HepG2 (cell line): ENCODE measurements at regions not wholly inside any gene's neighbourhood (a gene's known extent, or its start where the extent isn't known, plus 50 kb on each side); places are given as distances from the start of the nearest gene placed in this dataset.

Source experiments
- ATAC-seq: fragments of 200-7000 bp; cut with Tn5 transposase; 3 replicates; pipeline ENCODE4 v1.9.1; 2020; ENCODE audit warnings: mild to moderate bottlenecking, moderate library complexity
- BruUV-seq: library from RNA; stranded (reverse); fragments of 400-500 nt; replicated peaks from 2 replicates; lab custom pipeline; 2021; lab: Mats Ljungman, UMichigan
- CTCF ChIA-PET: fragments of 300-600 bp; formaldehyde crosslinking; extraction: SDS; loops from one replicate; lab custom pipeline; 2021; ENCODE audit warnings: low total read pairs, inconsistent platforms, low intra/inter-chr PET ratio; lab: Yijun Ruan, JAX
- POLR2A ChIA-PET: fragments of 350-600 bp; sonication (Branson Sonifier 250); formaldehyde crosslinking; loops from one replicate; lab custom pipeline; 2020; ENCODE audit warnings: antibody characterized with exemption, inconsistent platforms; lab: Yijun Ruan, JAX
- DNase-seq: peaks from one replicate; pipeline ENCODE4 v3.0.0-alpha.2; 2015; ENCODE audit warnings: low spot score
- FAIRE-seq: peaks from 3 replicates; lab custom pipeline; 2011; peaks lifted over from hg19 to GRCh38; lab: Jason Lieb, UNC
- H2AFZ ChIP-seq: one replicate; pipeline ENCODE4 v1.6.1; 2011; ENCODE audit warnings: low read length, inconsistent platforms
- H3K27ac ChIP-seq: fragments of 300-600 bp; 3 replicates; pipeline ENCODE4 v1.8.0; 2011; ENCODE audit warnings: mixed run types, mild to moderate bottlenecking, mixed read lengths, low read length, inconsistent platforms; ENCODE audit not compliant: insufficient read depth; ENCODE audit errors: extremely low read length
- H3K27me3 ChIP-seq, 2 experiments: fragments of 200-600 bp in 1 of 2; 2 replicates in 1 of 2; 3 replicates in 1 of 2; pipeline versions ENCODE4 v1.6.0 to v1.8.0; 2011; ENCODE audit warnings: low read length in 2 of 2, mild to moderate bottlenecking in 2 of 2, moderate library complexity in 2 of 2, inconsistent platforms in 1 of 2; ENCODE audit not compliant: insufficient read depth in 2 of 2, control insufficient read depth in 1 of 2
- H3K36me3 ChIP-seq, 2 experiments: fragments of 200-600 bp in 1 of 2; replicated peaks in 1 of 2; 2 replicates in 1 of 2; 3 replicates in 1 of 2; pipeline versions ENCODE4 v1.5.1 to v1.8.0; 2011; ENCODE audit warnings: low read length in 2 of 2, inconsistent platforms in 1 of 2; ENCODE audit not compliant: insufficient read depth in 2 of 2, control insufficient read depth in 1 of 2
- H3K4me1 ChIP-seq: 2 replicates; pipeline ENCODE4 v1.5.1; 2012; ENCODE audit warnings: low read length, inconsistent platforms; ENCODE audit not compliant: insufficient read depth
- H3K4me2 ChIP-seq: 2 replicates; pipeline ENCODE4 v1.6.0; 2011; ENCODE audit warnings: low read depth, low read length, inconsistent platforms
- H3K4me3 ChIP-seq, 3 experiments: fragments of 200-600 bp in 1 of 3; sonication (generic), shearing (Covaris generic) in 1 of 3; replicated peaks in 1 of 3; 2 replicates each; pipeline ENCODE4 v1.5.1; 2011 to 2016; ENCODE audit warnings: low read length in 3 of 3, inconsistent platforms in 2 of 3, low read depth in 2 of 3, mild to moderate bottlenecking in 2 of 3, control low read depth in 1 of 3, mixed read lengths in 1 of 3; ENCODE audit not compliant: insufficient read depth in 1 of 3
- H3K79me2 ChIP-seq: one replicate; pipeline ENCODE4 v1.6.1; 2011; ENCODE audit warnings: low read length, inconsistent platforms; ENCODE audit not compliant: insufficient read depth
- H3K9ac ChIP-seq: 2 replicates; pipeline ENCODE4 v1.6.0; 2011; ENCODE audit warnings: mild to moderate bottlenecking, low read depth, low read length, inconsistent platforms; ENCODE audit not compliant: insufficient read depth
- H3K9me3 ChIP-seq: 2 replicates; pipeline ENCODE4 v1.5.1; 2012; ENCODE audit warnings: mild to moderate bottlenecking, low read length
- H4K20me1 ChIP-seq: 2 replicates; pipeline ENCODE4 v1.6.0; 2011; ENCODE audit warnings: inconsistent platforms, mild to moderate bottlenecking, low read length, moderate library complexity; ENCODE audit not compliant: insufficient read depth
- ATF7 ChIP-seq, 2 experiments: fragments of 450-650 bp in 1 of 2; sonication (generic) in 1 of 2; formaldehyde crosslinking in 1 of 2; IDR thresholded peaks; 2 replicates each; pipeline versions ENCODE4 v1.4.0 to v1.6.1; 2016 to 2020; ENCODE audit warnings: antibody characterized with exemption in 1 of 2, mild to moderate bottlenecking in 1 of 2, missing genetic modification reagents in 1 of 2
- CENPT ChIP-seq: sonication (generic); formaldehyde crosslinking; IDR thresholded peaks from 2 replicates; pipeline ENCODE4 v1.8.0; 2022; ENCODE audit warnings: low read depth, mild to moderate bottlenecking, moderate library complexity, missing genetic modification reagents
- CENPX ChIP-seq: sonication (generic); formaldehyde crosslinking; IDR thresholded peaks from 2 replicates; pipeline ENCODE4 v1.9.0; 2021; ENCODE audit warnings: mild to moderate bottlenecking, missing genetic modification reagents, moderate library complexity
- CHD4 ChIP-seq: fragments of 200-600 bp; sonication (generic); IDR thresholded peaks from 2 replicates; pipeline ENCODE4 v1.7.0; 2017; ENCODE audit warnings: mild to moderate bottlenecking, low read length, borderline replicate concordance
- GFI1 ChIP-seq: sonication (generic); formaldehyde crosslinking; IDR thresholded peaks from 2 replicates; pipeline ENCODE4 v1.5.0; 2020; ENCODE audit warnings: missing genetic modification reagents, mild to moderate bottlenecking, borderline replicate concordance
- HNRNPK ChIP-seq: fragments of 200-400 bp; formaldehyde crosslinking; IDR thresholded peaks from 2 replicates; pipeline ENCODE4 v1.6.1; 2018; ENCODE audit warnings: low read length, low read depth, moderate library complexity, mild to moderate bottlenecking; ENCODE audit not compliant: poor library complexity, severe bottlenecking
- SMAD3 ChIP-seq: sonication (generic); formaldehyde crosslinking; IDR thresholded peaks from 2 replicates; pipeline ENCODE4 v1.4.0; 2020; ENCODE audit warnings: missing genetic modification reagents
- XBP1 ChIP-seq: sonication (generic); formaldehyde crosslinking; IDR thresholded peaks from 2 replicates; pipeline ENCODE4 v1.5.0; 2020; ENCODE audit warnings: missing genetic modification reagents
- ZFP41 ChIP-seq: sonication (generic); formaldehyde crosslinking; IDR thresholded peaks from 2 replicates; pipeline ENCODE4 v1.4.0; 2020; ENCODE audit warnings: mild to moderate bottlenecking, missing genetic modification reagents, borderline replicate concordance
- ZNF256 ChIP-seq: sonication (generic); formaldehyde crosslinking; conservative IDR thresholded peaks from 2 replicates; pipeline ENCODE4 v1.4.0; 2020; ENCODE audit warnings: missing genetic modification reagents
- ZNF501 ChIP-seq: sonication (generic); formaldehyde crosslinking; IDR thresholded peaks from 2 replicates; pipeline ENCODE4 v1.5.1; 2020; ENCODE audit warnings: mild to moderate bottlenecking, moderate library complexity, missing genetic modification reagents
- ZNF569 ChIP-seq: sonication (generic); formaldehyde crosslinking; IDR thresholded peaks from 2 replicates; pipeline ENCODE4 v1.5.0; 2020; ENCODE audit warnings: mild to moderate bottlenecking, missing genetic modification reagents, moderate library complexity, borderline replicate concordance
- ZNF614 ChIP-seq: IDR thresholded peaks from 2 replicates; pipeline ENCODE4 v1.6.1; 2018; ENCODE audit warnings: missing biosample characterization, missing genetic modification reagents, inconsistent platforms, borderline replicate concordance
- ZNF784 ChIP-seq: sonication (generic); formaldehyde crosslinking; IDR thresholded peaks from 2 replicates; pipeline ENCODE4 v1.5.1; 2020; ENCODE audit warnings: missing genetic modification reagents, mild to moderate bottlenecking, borderline replicate concordance
- ZSCAN21 ChIP-seq: sonication (generic); formaldehyde crosslinking; IDR thresholded peaks from 2 replicates; pipeline ENCODE4 v1.8.0; 2022; ENCODE audit warnings: mild to moderate bottlenecking, missing genetic modification reagents, moderate library complexity, borderline replicate concordance
- WGBS: methylation state at CpG from one replicate; pipeline ENCODE4 v1.1.6; 2017; ENCODE audit warnings: low lambda C conversion rate; 5-methylcytosine and 5-hydroxymethylcytosine counted together
- in situ Hi-C: cut with HindIII; loops from 2 replicates; pipeline ENCODE4 v1.10.0; 2017; ENCODE audit warnings: low pct_unique_long_range_greater_than_20kb; ENCODE audit not compliant: extremely low pct_ligation_motif_present
- intact Hi-C: fragments of 100-400 bp; cut with micrococcal nuclease; formaldehyde crosslinking; loops from one replicate; pipeline ENCODE4 v1.10.0; 2022; ENCODE audit not compliant: unreplicated experiment
- TF ChIP-seq, protein P1 (sequence below): sonication (generic); formaldehyde crosslinking; IDR thresholded peaks from 2 replicates; pipeline ENCODE4 v1.4.0; 2020; ENCODE audit warnings: missing genetic modification reagents

DNA sequence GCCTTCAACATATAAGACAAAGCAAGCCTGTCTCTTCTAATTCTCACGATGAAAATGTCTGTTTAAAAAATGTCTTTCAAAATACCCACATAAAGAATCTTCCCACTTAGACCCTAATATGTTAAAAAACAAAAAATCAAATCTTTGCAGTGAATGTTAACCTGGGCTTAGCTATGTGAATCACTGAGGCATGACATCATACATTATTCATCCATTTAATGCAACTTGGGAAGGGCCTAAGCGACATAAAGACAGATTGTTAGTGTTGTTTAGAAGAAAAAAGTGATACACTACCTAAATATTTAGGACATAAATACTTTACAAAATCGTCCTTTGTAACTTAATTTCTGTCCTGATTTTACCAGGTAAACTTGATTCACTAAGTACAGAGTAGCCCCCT is 648.5 kb upstream of the NRP1 start:
- Histone ChIP-seq H3K9me3 (no peaks in the 10 kb centered on the region), H3K4me3 (no peak overlapping the region), H3K4me1 (peaks cover 11% of the 10 kb centered on the region), H3K27ac (no peak overlapping the region), H3K4me2 (no peak overlapping the region), H3K79me2 (no peaks in the 10 kb centered on the region), H3K9ac (no peak overlapping the region), H2AFZ (no peak overlapping the region), H3K36me3 (no peaks in the 10 kb centered on the region), H4K20me1 (no peaks in the 10 kb centered on the region), H3K27me3 (no peaks in the 10 kb centered on the region)
- FAIRE-seq (no peak), ATAC-seq (no peak), DNase-seq (no peak)
- TF ChIP-seq CENPX (CRISPR knock-in tag), result no peak
- TF ChIP-seq ZNF614 (CRISPR knock-in tag), result no peak
- TF ChIP-seq ZFP41, result no peak
- TF ChIP-seq ATF7 (IDR thresholded peaks at IDR 0.05), result peak; percentile 67
- TF ChIP-seq ATF7 (CRISPR knock-in tag; IDR thresholded peaks at IDR 0.05), result no peak
- no peak for TF ChIP-seq CENPT (CRISPR knock-in tag)
- POLR2A ChIA-PET, result no interaction called here
- in situ Hi-C loops, result no loop called here
- intact Hi-C loops, result no loop called here
- CTCF ChIA-PET, result no interaction called here
- WGBS, result 18% methylated on average over 3 of the region's 3 CpGs
- no TSS peak for BruUV-seq

DNA sequence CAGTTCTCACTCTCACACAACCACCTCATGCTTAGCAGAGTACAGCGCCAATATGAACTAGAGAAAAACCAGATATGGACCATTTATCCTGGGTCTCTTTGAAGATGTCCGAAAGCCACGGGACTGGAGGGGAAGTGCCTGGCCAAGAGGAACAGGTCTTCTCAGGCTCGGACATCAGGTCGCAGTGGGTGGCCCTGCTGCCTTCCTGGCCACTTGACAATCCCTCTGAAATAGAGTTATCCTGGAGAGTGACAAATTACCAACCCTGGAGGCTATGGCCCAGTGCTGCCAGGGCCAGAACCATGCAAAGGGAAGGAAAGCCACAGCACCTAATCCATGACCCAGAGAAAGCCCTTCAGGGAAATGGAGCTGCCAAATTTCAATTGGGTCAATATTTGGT is 646.8 kb upstream of the NRP1 start:
- ChIA-PET POLR2A (no interaction called here), CTCF (no interaction called here)
- no peak overlapping the region for H3K4me3 ChIP-seq
- no peak overlapping the region for H3K9ac ChIP-seq
- ATAC-seq, result no peak
- no peaks in the 10 kb centered on the region for H3K79me2 ChIP-seq
- intact Hi-C loops, result no loop called here
- no TSS peak for BruUV-seq
- no peaks in the 10 kb centered on the region for H3K9me3 ChIP-seq
- in situ Hi-C loops, result no loop called here
- H3K4me2 ChIP-seq, result no peak overlapping the region
- H3K4me1 ChIP-seq, result peaks cover 4% of the 10 kb centered on the region
- H2AFZ ChIP-seq, result no peak overlapping the region
- WGBS, result 67% methylated on average over 5 of the region's 5 CpGs
- no peak for DNase-seq
- no peak for FAIRE-seq
- no peaks in the 10 kb centered on the region for H3K36me3 ChIP-seq
- H3K27me3 ChIP-seq, result no peaks in the 10 kb centered on the region; a peak in 1 of 5 replicates
- H4K20me1 ChIP-seq, result no peaks in the 10 kb centered on the region
- no peak overlapping the region for H3K27ac ChIP-seq
- TF ChIP-seq HNRNPK (no peak), ZNF501 (CRISPR knock-in tag) (no peak), SMAD3 (CRISPR knock-in tag) (no peak), CHD4 (no peak), ZSCAN21 (no peak), ZNF569 (no peak), ZNF784 (CRISPR knock-in tag) (no peak), GFI1 (no peak), ZNF256 (CRISPR knock-in tag) (no peak), XBP1 (CRISPR knock-in tag) (no peak)
- TF ChIP-seq, protein P1, sequence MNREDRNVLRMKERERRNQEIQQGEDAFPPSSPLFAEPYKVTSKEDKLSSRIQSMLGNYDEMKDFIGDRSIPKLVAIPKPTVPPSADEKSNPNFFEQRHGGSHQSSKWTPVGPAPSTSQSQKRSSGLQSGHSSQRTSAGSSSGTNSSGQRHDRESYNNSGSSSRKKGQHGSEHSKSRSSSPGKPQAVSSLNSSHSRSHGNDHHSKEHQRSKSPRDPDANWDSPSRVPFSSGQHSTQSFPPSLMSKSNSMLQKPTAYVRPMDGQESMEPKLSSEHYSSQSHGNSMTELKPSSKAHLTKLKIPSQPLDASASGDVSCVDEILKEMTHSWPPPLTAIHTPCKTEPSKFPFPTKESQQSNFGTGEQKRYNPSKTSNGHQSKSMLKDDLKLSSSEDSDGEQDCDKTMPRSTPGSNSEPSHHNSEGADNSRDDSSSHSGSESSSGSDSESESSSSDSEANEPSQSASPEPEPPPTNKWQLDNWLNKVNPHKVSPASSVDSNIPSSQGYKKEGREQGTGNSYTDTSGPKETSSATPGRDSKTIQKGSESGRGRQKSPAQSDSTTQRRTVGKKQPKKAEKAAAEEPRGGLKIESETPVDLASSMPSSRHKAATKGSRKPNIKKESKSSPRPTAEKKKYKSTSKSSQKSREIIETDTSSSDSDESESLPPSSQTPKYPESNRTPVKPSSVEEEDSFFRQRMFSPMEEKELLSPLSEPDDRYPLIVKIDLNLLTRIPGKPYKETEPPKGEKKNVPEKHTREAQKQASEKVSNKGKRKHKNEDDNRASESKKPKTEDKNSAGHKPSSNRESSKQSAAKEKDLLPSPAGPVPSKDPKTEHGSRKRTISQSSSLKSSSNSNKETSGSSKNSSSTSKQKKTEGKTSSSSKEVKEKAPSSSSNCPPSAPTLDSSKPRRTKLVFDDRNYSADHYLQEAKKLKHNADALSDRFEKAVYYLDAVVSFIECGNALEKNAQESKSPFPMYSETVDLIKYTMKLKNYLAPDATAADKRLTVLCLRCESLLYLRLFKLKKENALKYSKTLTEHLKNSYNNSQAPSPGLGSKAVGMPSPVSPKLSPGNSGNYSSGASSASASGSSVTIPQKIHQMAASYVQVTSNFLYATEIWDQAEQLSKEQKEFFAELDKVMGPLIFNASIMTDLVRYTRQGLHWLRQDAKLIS, result no peak
